LHCN-M2 (cell line): ENCODE measurements at regions not wholly inside any gene's neighbourhood (a gene's known extent, or its start where the extent isn't known, plus 50 kb on each side); places are given as distances from the start of the nearest gene placed in this dataset.
"Not testable (repeated sequence)": the region's sequence is repeated elsewhere in the genome, so short reads cannot be mapped to it uniquely, and the experiment has no call there.

Source experiments
- DNase-seq: peaks from one replicate; pipeline ENCODE4 v3.0.0-alpha.2; 2012; ENCODE audit warnings: low read depth

DNA sequence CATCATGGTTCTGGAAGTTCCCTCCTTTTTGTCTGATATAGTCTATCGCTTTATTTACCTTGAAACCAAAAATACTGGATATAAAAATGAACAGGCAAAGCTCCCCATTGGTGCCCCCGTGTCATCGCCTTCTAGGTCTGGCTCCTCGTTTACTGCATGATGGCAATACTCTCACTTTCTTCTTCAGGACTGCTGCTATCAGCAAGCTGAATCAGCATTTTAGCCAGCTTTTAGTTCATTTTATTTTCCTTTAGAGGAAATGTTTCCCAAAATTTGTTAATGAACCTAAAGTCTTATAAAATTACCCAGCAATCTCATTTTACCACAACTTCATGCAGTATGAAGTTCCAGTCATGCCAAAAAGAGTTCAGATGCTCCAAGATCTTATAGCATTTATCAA lies 80.5 kb downstream of the ZIC3 start:
- no peak for DNase-seq

DNA sequence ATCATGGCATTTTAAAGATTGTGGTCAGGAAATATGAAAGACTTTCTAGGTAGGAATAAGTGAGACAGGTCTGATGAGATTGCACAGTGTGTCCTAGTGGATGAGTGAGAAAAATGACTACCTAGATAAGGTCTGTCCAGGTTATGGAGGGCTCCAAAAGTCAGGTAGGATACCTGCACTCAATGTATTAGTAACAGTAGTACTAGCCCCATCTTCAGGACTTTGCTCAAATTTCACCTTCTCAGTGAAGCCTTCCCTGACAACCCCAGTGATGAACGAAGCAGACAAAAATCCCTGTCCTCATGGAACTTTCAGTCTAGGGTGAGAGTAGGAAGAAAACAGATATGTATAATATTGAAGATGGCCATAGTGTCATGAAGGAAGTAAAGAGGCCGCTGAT lies 85.7 kb downstream of the ZIC3 start:
- DNase-seq = no peak

DNA sequence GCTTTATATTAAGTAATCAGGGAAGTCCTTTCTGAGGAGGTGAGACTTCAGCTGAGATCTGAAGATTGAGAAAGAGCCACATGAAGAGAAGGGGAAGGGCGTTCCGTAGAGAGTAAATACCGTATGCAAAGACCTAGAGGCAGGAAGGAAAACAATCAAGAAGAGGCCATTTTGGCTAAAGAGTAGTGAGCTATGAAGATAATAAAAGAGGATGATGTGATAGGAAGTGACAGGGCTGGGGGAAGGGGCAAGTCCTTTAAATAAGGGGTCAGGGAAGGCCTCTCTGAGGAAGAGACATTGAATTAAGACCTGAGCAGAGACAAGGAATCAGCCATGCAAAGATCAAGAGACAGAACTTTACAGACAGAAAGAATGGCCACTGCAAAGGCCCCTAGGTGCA lies 86.2 kb downstream of the ZIC3 start:
- DNase-seq = no peak

DNA sequence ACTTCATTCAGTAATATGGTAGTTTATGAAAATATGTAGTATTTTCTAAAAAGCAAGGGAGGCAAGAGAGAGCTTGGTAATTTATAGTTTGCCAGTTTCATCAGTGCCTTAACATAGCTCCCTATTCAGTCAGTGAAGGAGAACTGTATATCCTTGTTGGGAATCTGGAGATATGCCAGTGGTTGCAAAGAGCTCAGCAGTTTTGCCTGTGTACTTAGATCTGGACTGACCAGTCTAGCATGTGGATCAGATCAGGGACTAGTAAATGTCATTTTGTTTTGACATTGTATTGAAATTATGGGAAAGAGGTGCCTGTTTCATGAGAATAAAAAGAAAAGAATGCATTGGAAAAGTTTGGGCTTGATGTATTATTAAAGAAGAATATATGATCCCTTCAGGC lies 88.6 kb downstream of the ZIC3 start:
- no peak for DNase-seq

DNA sequence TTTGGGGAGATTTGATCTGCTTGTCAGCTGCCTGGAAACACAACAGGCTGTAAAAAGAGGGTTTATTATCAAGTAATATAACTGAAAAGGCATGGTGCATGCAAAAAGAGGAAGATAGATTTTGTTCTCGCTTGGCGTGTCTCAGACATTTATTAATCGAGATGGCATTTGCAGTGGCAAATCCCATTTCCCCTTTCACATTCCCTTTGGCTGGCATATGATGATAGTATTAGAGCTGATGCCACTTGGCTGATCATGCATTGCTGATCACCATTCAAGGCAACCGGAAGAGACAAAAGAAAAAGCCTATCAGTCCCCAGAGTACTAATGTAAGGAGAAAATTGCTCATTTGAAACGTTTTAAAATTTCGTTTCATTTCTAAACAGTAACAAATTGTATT lies 101.8 kb downstream of the ZIC3 start:
- no peak for DNase-seq

DNA sequence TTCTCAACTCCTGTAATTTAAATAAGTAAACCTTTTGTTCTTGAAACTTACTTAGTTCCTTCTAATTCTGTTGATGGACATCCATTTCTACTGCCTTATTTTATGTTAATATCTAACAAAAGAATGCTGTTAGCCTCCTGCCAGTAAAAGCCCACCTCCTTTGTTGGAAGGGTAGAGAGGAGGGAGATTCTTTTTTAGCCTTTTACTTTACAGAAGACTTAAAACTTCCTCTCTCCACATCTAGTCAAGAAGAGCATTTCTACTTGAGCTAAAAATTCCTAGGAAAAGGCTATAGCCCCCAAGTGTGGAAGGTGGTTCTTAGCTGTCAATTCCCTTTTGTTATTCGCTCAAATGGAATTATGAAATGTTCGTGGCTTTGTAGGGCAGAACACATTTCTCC lies 118.7 kb downstream of the ZIC3 start:
- DNase-seq = no peak

DNA sequence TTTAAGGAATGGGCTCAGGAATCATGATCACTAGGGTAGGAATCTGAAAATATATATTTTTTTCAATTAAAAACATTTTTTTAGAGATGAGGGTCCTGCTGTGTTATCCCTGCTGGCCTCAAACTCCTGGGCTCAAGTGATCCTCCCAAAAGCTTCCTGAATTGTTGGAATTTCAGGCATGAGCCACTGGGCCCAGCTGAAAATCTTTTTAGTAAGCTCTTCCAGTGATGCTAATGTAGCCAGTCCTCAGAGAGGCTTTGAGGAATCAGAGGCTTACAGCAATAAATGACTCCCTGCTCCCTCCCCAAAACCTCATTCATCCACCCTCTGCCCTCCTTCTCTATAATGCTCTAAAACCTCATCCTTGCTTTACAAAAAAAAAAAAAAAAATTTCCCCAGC lies 129.5 kb downstream of the ZIC3 start:
- no peak for DNase-seq

DNA sequence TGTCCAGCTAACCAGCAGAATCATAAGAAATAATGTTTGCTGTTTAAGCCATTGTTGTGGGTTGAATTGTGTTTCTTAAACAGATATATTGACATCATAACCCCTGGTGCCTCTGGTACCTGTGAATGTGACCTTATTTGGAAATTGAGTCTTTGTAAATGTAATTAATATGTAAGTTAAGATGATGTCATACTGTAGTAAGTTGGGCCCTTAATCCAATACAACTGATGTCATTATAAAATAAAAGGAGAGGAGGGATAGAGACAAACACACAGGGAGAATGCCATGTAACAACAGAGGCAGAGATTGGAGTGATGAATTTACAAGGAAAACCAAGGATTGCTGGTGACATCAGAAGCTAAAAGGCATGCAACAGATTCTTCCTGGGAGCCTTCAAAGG lies 141.4 kb downstream of the ZIC3 start:
- DNase-seq = no peak

DNA sequence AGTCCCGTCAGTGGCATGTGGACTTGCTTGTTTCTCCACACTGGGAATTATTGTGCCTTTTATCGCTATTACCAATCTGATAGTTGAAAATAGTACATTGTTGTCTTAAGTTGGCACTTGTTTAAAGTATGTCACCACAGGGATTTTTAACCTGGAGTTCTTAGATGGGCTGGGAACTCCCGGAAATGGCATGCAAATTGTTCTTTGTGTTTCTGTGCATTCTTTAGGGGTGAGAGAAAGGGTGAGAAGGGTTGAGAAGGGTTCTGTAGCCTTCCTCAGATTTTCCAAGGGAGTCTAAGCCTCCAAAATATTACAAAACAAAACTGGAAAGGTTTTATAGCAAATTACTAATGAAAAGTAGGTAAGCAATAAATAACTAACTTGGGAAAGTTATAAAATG lies 176.9 kb downstream of the ZIC3 start:
- no peak for DNase-seq

DNA sequence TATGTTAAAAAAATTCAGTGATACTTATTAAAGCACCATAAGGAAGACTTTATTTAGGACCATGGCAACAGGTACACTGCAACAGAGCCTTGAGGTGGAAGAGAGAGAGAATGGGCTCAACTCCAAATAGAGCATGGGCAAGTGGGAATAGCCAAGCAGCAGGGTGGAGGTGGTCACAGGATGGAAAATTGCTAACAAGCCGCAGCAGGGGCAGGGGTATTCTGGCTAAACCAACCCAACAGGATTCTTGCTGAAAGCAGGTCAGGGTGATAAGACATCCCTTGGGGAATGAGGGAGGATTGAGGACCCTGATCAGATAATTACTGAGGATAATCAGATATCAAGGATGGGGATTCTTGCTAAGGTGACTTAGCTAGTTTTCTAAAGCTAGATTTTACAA lies 177.5 kb downstream of the ZIC3 start:
- no peak for DNase-seq

DNA sequence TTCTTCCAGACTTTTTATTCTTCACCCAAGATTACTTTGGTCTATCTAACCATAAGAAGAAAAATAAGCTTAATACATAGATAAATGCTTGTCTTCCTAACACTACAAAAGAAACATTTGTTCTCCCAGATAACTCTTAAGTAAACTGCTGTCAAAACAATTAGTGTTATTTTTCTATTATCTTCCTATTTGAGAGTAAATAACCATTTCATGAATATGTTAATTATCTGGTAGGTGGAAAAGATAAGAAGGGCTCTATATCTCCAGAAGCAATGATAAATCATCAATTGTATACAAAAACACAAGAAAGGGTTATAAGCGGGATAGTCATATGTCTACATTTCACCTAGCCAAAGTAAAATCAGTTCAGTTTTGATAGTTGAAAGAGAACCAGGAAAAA lies 180.4 kb downstream of the ZIC3 start:
- DNase-seq = no peak

DNA sequence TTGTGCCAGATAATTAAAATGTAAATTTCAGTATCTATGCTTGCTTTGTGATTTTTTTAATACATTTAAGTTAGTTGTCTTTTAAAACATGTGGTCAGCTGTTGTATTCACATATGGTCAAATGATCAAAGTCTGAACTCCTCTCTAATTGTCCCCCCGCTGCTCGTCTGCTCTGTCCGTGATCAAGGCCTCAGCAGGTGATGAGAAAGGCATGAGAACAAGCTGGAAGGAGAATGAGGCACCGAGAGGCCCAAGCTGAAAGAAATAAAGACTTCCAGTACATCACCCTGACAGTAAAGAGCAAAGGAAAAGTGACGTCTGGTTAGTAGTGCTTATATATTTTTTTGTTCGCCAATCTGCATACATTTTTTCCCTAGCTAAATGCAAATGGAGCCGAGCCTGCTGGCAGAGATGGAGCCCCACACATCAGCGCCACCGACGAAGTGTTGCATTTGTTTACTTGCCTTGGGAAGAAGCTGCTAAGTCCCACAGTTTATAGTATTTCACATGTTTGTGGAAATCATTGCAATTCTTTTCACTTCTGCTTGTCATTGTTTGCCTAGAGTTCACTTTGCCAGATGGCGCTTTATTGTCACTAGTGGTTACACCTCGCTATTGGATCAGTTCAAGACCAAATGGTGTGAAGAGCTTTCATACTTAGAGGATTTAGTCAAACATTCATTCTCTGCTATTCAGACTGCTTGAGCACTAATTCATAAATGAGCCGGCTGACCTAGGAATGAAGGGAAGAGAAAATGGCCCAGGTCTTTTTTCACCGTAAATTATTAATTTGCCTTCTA lies 181.5 kb downstream of the ZIC3 start:
- DNase-seq = no peak

DNA sequence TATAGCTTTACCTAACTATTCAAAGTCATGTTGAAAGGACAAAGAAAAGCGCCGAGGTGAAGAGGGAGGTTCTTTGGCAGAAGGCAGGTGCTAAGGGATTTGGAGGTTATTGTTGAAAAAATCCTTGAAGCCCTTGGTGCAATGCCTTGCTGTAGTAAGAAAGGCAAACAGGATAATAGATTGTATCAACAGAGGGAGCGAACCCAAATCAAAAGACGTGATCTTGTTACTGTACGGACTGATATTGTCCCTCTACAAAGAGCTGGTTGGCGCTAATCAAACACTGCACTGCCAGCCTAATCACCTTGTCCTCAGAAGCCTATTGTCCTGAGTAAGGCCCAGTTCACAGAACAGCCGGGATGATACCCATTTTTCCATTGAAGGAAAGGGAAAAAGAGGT lies 182.9 kb downstream of the ZIC3 start:
- no peak for DNase-seq

DNA sequence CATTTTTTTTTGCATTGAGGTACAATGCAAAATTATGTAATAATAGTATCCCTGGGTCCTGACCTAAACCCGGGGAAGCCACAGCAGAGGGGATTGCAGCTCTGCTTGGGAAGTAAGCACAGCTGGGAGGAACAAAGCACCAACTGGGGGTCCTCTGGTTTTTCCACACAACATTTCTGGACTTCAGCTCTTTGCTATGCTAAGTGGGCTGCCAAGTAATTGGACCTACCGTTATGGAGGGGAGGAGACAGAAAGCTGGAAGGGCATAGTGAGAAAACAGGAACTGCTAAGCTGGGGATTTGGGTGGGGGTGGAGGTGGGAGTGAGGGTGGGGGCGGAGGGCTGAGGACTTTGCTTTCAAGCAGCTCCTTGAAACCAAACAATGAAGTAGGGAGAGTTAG lies 183.3 kb downstream of the ZIC3 start:
- no peak for DNase-seq

DNA sequence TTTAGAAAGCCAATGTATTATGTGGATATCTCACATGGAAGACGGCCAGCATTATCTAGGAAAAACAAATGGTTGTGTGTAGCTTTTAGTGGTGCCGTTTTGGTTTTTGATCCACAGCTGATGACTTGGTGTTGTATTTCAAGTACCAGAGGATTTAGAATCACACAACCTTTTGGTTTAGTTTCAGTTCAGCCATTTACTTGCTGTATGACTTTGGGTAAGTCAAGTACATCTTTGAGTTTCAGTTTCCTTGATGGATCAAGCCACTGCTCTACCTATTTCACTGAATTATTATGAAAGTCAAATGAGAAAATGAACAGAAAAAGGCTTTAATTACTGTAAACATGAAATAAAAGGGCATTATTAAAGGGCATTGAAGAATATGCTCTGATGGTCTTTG lies 205.6 kb downstream of the ZIC3 start:
- DNase-seq = no peak

DNA sequence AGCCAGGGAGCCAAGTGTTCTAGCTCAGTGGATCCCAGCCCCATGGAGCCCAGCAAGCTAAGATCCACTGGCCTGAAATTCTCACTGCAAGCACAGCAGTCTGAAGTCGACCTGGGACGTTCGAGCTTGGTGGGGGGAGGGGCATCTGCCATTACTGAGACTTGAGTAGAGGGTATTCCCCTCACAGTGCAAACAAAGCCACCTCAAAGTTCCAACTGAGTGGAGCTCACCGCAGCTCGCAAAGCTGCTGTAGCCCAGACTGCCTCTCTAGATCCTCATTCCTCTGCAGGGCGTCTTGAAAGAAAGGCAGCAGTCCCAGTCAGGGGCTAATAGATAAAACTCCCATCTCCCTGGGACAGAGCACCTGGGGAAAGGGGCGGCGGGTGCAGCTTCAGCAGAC lies 226.3 kb downstream of the ZIC3 start:
- DNase-seq = no peak

DNA sequence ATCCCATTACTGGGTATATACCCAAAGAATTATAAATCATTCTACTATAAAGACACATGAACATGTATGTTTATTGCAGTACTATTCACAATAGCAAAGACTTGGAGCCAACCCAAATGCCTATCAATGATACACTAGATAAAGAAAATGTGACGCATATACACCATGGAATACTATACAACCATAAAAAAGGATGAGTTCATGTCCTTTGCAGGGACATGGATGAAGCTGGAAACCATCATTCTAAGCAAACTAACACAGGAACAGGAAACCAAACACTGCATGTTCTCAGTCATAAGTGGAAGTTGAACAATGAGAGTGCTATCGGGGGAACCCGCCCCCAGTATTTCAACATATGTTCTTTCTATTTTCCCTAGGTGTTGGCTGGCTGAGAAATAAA lies 232.0 kb downstream of the ZIC3 start:
- not testable (repeated sequence) for DNase-seq

DNA sequence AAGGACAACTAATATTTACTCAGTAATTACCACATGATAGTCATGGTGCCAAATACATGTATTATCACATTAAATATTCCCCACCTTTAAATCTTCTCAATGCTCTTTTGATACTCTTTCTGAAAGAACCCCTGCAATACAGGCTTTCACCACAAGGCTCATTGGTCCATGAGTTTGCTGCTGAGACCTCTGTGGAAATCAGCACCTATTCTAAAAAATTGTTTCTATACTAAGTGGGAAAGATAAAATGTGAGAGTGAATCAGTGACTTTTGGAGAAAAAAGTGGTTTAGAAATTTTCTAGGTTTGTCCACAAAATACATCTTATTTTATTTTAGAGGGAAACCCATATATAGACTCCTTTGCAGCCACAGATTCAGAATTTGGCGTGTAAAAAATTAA lies 257.3 kb downstream of the ZIC3 start:
- DNase-seq = no peak

DNA sequence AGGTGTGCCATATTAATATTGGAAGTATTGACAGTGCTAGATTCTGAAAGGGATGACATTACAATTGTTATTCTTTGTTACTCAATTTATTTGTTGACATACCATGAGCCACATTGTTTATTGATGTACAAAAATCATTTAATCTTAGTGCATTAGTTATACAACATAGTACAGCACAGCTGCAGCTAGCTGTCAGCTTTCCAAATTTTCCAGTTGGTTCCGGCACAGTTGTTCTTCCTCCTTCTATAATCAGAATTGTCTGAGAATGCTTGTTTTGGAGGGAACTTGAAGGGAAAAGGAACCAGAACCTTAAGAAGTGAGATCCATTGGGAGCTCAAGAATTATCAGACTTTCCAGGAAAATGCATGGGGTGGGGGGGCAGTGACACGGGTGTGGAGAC lies 281.4 kb downstream of the ZIC3 start:
- no peak for DNase-seq

DNA sequence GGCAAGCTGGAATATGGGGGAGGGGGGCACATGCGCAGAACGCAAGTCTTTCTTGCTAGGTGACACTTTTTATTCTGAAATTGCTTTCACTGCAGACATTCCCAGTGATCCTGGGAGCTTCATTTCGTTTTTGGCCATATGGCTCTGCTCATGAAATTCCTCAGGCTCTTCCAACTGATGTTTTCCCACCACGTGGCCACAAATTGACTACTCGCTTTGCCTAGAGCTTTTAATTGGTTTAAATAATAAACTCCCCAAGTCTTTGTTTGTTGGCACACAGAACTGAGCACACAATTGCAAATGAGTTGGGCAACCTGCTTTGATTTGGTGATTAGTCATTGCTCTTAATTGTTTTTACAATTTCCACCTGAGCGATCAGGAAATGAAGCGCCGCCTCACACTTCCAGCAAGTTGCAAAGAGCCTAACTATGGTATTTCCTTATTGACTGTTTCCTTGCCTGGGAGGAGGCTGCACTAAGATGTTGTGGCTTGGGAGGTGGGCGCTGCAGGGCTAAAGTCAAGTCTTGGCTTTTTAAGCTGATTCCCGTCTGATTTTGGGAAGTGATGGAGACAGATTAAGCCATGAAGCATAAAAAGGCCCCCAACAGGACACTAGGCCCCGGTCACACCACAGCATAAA lies 282.5 kb downstream of the ZIC3 start:
- DNase-seq = no peak

DNA sequence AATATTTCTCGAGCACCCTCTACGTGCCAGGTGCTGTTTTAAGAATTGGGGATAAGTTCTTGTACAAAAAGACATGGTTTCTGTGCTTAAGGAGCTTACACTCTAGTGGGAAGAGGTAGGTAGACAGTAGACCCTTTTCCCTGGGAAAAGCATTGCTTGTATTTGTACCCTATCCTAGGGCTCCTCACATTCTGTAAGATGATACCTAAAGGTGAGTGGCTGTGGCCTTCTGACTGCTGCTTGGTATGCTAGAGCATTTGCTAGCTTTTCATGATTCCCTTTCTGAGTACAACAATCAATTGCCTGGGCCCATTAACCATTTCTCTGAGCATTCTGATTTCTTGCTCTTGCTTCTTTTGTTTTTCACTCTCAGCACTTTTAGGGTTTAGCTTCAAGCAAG lies 286.6 kb downstream of the ZIC3 start:
- no peak for DNase-seq

DNA sequence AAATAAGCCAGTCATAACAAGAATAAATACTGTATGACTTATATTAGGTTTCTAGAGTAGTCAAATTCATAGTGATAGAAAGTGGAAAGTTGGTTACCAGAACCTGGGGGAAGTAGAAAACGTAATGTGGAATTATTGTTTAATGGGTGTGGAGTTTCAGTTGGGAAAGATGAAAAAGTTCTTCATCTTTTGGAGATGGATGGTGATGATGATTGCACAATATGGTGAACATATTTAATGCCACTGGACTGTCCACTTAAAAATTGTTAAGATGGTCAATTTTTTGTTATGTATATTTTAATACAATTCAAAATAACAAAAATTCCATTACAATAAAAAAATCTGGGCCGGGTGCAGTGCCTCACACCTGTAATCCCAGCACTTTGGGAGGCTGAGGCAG lies 289.6 kb downstream of the ZIC3 start:
- no peak for DNase-seq

DNA sequence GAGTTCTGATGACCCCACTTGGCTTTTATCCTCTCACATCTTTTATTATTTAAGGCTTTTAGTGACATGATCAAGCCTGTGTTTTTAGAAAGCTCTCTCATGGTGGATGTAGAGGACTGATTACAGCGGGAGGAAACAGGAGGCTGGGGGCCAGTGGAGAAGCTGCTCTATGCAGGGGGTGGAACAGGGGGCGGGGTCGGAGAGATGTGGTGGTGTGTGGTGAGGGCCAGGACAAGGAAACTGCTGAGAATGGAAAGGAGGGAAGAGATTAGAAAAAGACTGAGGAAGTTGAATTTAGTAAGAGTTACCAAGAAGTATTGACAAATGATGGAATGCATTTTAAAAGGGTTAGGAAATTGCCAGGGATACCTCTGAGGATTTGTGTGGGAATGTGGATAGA lies 292.2 kb downstream of the ZIC3 start:
- no peak for DNase-seq

DNA sequence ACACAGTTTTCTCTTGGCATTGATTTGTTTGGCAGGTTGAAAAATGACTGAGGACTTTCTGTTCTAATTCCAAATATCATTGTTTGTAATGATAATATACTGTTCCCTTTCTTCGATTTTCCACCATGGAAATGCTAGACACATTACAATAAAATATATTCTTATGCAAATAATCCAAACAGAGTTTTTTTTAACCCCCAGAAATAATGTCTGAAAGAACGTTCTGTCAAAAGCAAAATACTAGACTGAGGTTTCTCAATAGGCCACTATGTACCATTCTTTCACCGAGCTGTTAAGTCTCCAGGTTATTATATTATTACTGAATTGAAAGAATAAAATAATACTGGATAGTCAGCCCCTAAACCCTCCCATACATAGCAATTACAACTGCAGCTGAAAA lies 312.5 kb downstream of the ZIC3 start:
- DNase-seq = no peak
